SHP77 treated with DMSO at 0.1 percent for 48 hours (cell line): ENCODE measurements at regions not wholly inside any gene's neighbourhood (a gene's known extent, or its start where the extent isn't known, plus 50 kb on each side); places are given as distances from the start of the nearest gene placed in this dataset.
"Not testable (repeated sequence)": the region's sequence is repeated elsewhere in the genome, so short reads cannot be mapped to it uniquely, and the experiment has no call there.

Experiments used
- DNase-seq: peaks from one replicate; lab custom pipeline; 2025; lab: John Stamatoyannopoulos, UW

GRCh38 chr18:59848002-59848401, 51.8 kb upstream of the PMAIP1 start:
- DNase-seq = peak; percentile 66

- not testable (repeated sequence) for DNase-seq
Observed at GRCh38 chr18:59847491-59847846, 52.3 kb upstream of the PMAIP1 start.

- no peak for DNase-seq
Observed at GRCh38 chr18:59846814-59847490, 52.8 kb upstream of the PMAIP1 start.

GRCh38 chr18:59842947-59843346, 56.8 kb upstream of the PMAIP1 start:
- no peak for DNase-seq

GRCh38 chr18:59839931-59840685, 59.7 kb upstream of the PMAIP1 start:
- no peak for DNase-seq

GRCh38 chr18:59839246-59839645, 60.5 kb upstream of the PMAIP1 start:
- DNase-seq = no peak

GRCh38 chr18:59837586-59837985, 62.2 kb upstream of the PMAIP1 start:
- peak; percentile 66 for DNase-seq

GRCh38 chr18:59835605-59836379, 64.0 kb upstream of the PMAIP1 start:
- no peak for DNase-seq

- DNase-seq = no peak
Observed at GRCh38 chr18:59834267-59834666, 65.5 kb upstream of the PMAIP1 start.

GRCh38 chr18:59833785-59834184, 66.0 kb upstream of the PMAIP1 start:
- no peak for DNase-seq

- peak; percentile 47 for DNase-seq
Observed at GRCh38 chr18:59823596-59824195, 76.1 kb upstream of the PMAIP1 start.

- DNase-seq = no peak
Observed at GRCh38 chr18:59822612-59823550, 76.9 kb upstream of the PMAIP1 start.

GRCh38 chr18:59821983-59822382, 77.8 kb upstream of the PMAIP1 start:
- no peak for DNase-seq

- no peak for DNase-seq
Observed at GRCh38 chr18:59820663-59821062, 79.1 kb upstream of the PMAIP1 start.

GRCh38 chr18:59818769-59819168, 81.0 kb upstream of the PMAIP1 start:
- DNase-seq = no peak

- DNase-seq = no peak
Observed at GRCh38 chr18:59814891-59815290, 84.9 kb upstream of the PMAIP1 start.

GRCh38 chr18:59813942-59814341, 85.9 kb upstream of the PMAIP1 start:
- DNase-seq = no peak

- DNase-seq = no peak
Observed at GRCh38 chr18:59810735-59811520, 88.9 kb upstream of the PMAIP1 start.

- DNase-seq = no peak
Observed at GRCh38 chr18:59810183-59810582, 89.6 kb upstream of the PMAIP1 start.

GRCh38 chr18:59802031-59802430, 97.8 kb upstream of the PMAIP1 start:
- DNase-seq = no peak

GRCh38 chr18:59801576-59801975, 98.2 kb upstream of the PMAIP1 start:
- DNase-seq = no peak
